ENCODE measurements at regions not wholly inside any gene's neighbourhood (a gene's known extent, or its start where the extent isn't known, plus 50 kb on each side); places are given as distances from the start of the nearest gene placed in this dataset.

- no peak for DNase-seq
These were observed 225.6 kb upstream of the HMGA2 start for GRCh38 chr12:65598688-65599087.

- DNase-seq: no peak
These were observed 222.1 kb upstream of the HMGA2 start for GRCh38 chr12:65602253-65602609.

- peak; percentile 69 for DNase-seq
These were observed 221.5 kb upstream of the HMGA2 start for GRCh38 chr12:65602610-65603295.

GRCh38 chr12:65603438-65604351, 220.6 kb upstream of the HMGA2 start:
- DNase-seq: no peak

- DNase-seq: no peak
These were observed 219.3 kb upstream of the HMGA2 start for GRCh38 chr12:65605019-65605418.

GRCh38 chr12:65606008-65606766, 218.1 kb upstream of the HMGA2 start:
- no peak for DNase-seq

- DNase-seq: no peak
These were observed 216.9 kb upstream of the HMGA2 start for GRCh38 chr12:65607401-65607841.

GRCh38 chr12:65608319-65608916, 215.9 kb upstream of the HMGA2 start:
- no peak for DNase-seq

- DNase-seq: no peak
These were observed 214.9 kb upstream of the HMGA2 start for GRCh38 chr12:65609359-65609771.

- no peak for DNase-seq
These were observed 212.9 kb upstream of the HMGA2 start for GRCh38 chr12:65611396-65611795.

GRCh38 chr12:65612440-65612839, 211.8 kb upstream of the HMGA2 start:
- no peak for DNase-seq

- no peak for DNase-seq
These were observed 210.6 kb upstream of the HMGA2 start for GRCh38 chr12:65613692-65614091.

GRCh38 chr12:65614259-65614889, 209.9 kb upstream of the HMGA2 start:
- no peak for DNase-seq

GRCh38 chr12:65615118-65615517, 209.2 kb upstream of the HMGA2 start:
- no peak for DNase-seq

- no peak for DNase-seq
These were observed 208.3 kb upstream of the HMGA2 start for GRCh38 chr12:65616022-65616421.

GRCh38 chr12:65618588-65618987, 205.7 kb upstream of the HMGA2 start:
- no peak for DNase-seq

GRCh38 chr12:65619018-65619417, 205.3 kb upstream of the HMGA2 start:
- no peak for DNase-seq

GRCh38 chr12:65620046-65620445, 204.2 kb upstream of the HMGA2 start:
- no peak for DNase-seq

GRCh38 chr12:65622056-65622455, 202.2 kb upstream of the HMGA2 start:
- no peak for DNase-seq

- DNase-seq: no peak
These were observed 200.8 kb upstream of the HMGA2 start for GRCh38 chr12:65623507-65623906.

- DNase-seq: no peak
These were observed 199.7 kb upstream of the HMGA2 start for GRCh38 chr12:65624554-65625086.

- DNase-seq: no peak
These were observed 196.2 kb upstream of the HMGA2 start for GRCh38 chr12:65628061-65628460.

Measured in activated CD4-positive, alpha-beta T cell treated with anti-CD3 and anti-CD28 coated beads for 48 hours (primary cell).